Prostate gland (tissue), 2 donors: ENCODE measurements at regions not wholly inside any gene's neighbourhood (a gene's known extent, or its start where the extent isn't known, plus 50 kb on each side); places are given as distances from the start of the nearest gene placed in this dataset.

ENCODE experiments used
- DNase-seq: peaks from one replicate; pipeline ENCODE4 v3.0.0-alpha.2; 2019; ENCODE audit warnings: low spot score
- H3K27ac ChIP-seq, 2 donors: fragments of 200-600 bp; sonication (generic); 2 replicates each; pipeline ENCODE4 v1.5.1; 2017 to 2019
- H3K27me3 ChIP-seq: fragments of 200-600 bp; sonication (generic); replicated peaks from 2 replicates; pipeline ENCODE4 v1.5.1; 2019; ENCODE audit not compliant: insufficient read depth
- H3K36me3 ChIP-seq, 2 donors: fragments of 200-600 bp; sonication (generic); 1 replicate in 1 of 2; 2 replicates in 1 of 2; pipeline versions ENCODE4 v1.5.1 to v1.8.1; 2017 to 2019
- H3K4me1 ChIP-seq: fragments of 200-600 bp; sonication (generic); replicated peaks from 2 replicates; pipeline ENCODE4 v1.5.1; 2019
- H3K4me3 ChIP-seq, 2 donors: fragments of 200-600 bp; sonication (generic); 2 replicates each; pipeline ENCODE4 v1.5.1; 2017 to 2019
- H3K9me3 ChIP-seq: fragments of 200-600 bp; sonication (generic); 2 replicates; pipeline ENCODE4 v1.5.1; 2017
- CTCF ChIP-seq, 4 experiments: fragments of 200-600 bp in 2 of 4; fragments of 450-650 bp in 2 of 4; sonication (generic) in 2 of 4; IDR thresholded peaks; 1 replicate in 3 of 4; 2 replicates in 1 of 4; pipeline ENCODE4 v1.5.1; 2016 to 2019; ENCODE audit warnings: antibody characterized with exemption in 4 of 4, mild to moderate bottlenecking in 2 of 4, moderate library complexity in 2 of 4
- POLR2A ChIP-seq: fragments of 450-650 bp; IDR thresholded peaks from one replicate; pipeline ENCODE4 v1.6.1; 2016; ENCODE audit warnings: antibody characterized with exemption, mild to moderate bottlenecking
- POLR2AphosphoS5 ChIP-seq: sonication (generic); formaldehyde crosslinking; IDR thresholded peaks from one replicate; pipeline ENCODE4 v1.6.1; 2017; ENCODE audit warnings: antibody characterized with exemption
- WGBS: methylation state at CpG from one replicate; pipeline ENCODE4 v1.1.5; 2018; 5-methylcytosine and 5-hydroxymethylcytosine counted together
- intact Hi-C: fragments of 100-400 bp; cut with DNase I; formaldehyde crosslinking; loops from one replicate; pipeline ENCODE4 v1.14.2; 2022

GRCh38 chr5:124839371-124839998, 93.0 kb upstream of the ZNF608 start:
- no peaks in the 10 kb centered on the region for H3K4me1 ChIP-seq
- TF ChIP-seq CTCF (IDR thresholded peaks at IDR 0.05): no peak
- no peak for TF ChIP-seq POLR2AphosphoS5
- TF ChIP-seq POLR2A: no peak

DNA sequence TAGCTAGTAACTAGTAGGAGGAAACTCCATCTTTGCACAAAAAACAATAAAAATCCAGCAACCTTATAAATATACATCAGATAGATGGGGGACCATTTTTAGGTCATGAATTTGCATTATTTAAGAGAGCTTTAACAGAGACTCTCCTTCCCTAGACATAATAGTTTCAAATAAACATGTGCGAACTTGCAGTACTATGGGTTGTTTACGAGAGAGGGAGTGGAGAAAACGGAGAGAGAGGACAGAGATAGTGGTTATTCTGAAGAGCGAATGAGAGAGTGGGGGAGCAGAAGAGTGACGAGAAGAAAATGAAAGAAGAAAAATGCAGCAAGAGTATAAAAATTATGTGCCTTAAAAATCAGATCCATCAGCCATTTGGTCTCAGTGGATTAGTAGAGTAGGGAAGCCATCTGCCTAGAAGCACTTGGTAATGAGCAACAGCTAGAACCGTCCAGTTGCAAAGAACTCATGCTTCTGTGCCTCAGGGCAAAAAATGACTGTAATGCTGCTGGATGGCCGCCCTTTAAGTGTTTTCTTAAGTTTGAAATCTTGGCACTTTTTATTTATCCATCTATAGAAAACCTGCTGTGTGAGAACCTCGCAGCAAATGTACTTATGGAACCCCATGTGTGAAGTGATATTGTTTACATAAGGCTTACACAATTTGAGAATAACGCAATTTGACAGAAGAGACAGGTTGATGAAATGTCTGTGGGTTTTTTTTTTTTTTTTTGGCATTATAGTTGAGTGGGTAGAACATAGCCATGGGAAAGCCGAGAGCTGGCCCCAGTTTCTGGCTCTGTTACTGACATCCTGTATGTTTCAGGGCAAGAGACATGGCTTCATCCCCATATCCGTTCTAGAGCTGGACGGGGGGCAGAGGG, 95.6 kb upstream of the ZNF608 start:
- H3K9me3 ChIP-seq: no peaks in the 10 kb centered on the region
- no peak overlapping the region for H3K27ac ChIP-seq
- H3K27me3 ChIP-seq: no peaks in the 10 kb centered on the region
- no peaks in the 10 kb centered on the region for H3K4me1 ChIP-seq
- intact Hi-C loops: no loop called here
- H3K36me3 ChIP-seq: no peaks in the 10 kb centered on the region
- DNase-seq: peak; percentile 31
- 49% methylated on average over 12 of the region's 12 CpGs for WGBS
- no peak for TF ChIP-seq POLR2AphosphoS5
- TF ChIP-seq CTCF (IDR thresholded peaks at IDR 0.05): no peak
- TF ChIP-seq POLR2A: no peak
- no peak overlapping the region for H3K4me3 ChIP-seq

More at GRCh38 chr5:124839371-124839998, 93.0 kb upstream of the ZNF608 start:
- intact Hi-C loops: no loop called here
- Histone ChIP-seq H3K27ac (no peak overlapping the region), H3K27me3 (no peaks in the 10 kb centered on the region), H3K36me3 (no peaks in the 10 kb centered on the region), H3K9me3 (no peaks in the 10 kb centered on the region), H3K4me3 (no peak overlapping the region)
- no peak for DNase-seq

DNA sequence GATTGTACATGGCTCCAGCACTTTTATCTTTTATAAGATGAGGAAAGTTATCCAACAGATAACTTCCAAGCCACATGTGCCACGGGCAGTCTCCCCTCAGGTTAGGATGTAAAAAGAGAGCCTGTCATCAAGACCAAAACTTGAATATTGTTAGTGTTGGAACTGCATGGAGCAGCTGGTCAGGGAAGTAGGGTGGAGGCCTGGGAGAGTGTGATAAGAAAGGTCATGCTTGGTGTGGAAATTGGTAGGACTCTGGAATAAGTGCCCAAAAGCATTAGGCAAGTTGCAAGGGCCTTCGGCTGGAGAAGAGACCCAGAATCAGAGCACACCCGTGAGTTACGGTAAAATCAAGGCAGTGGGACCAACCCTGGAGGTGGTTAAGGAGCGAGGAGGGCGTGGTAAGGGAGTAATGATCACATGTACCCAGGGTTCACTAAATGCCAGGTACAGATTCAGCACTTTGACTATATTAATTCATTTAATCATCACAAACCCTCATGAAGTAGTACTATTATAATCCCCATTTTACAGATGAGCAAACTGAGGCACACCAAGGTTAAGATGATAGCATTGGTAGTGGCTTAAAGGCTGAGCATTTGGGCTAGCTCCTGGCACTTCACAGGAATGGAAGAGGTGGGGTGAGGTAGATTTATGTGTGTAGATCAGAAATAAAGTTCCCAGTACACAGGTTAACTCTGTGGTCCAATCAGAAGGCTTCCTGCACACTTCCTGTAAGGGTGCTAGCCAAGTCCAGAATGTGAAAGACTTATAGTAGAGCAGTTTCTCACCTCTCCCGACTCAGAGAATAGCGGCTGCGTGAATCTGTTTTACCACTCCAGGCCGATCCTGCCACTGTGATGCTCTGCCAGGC, 96.5 kb upstream of the ZNF608 start:
- Histone ChIP-seq H3K4me1 (no peaks in the 10 kb centered on the region), H3K27ac (no peak overlapping the region), H3K36me3 (no peaks in the 10 kb centered on the region), H3K27me3 (no peaks in the 10 kb centered on the region), H3K9me3 (no peaks in the 10 kb centered on the region), H3K4me3 (no peak overlapping the region)
- 87% methylated on average over 10 of the region's 10 CpGs for WGBS
- intact Hi-C loops: no loop called here
- no peak for TF ChIP-seq POLR2AphosphoS5
- no peak for TF ChIP-seq CTCF (IDR thresholded peaks at IDR 0.05)
- TF ChIP-seq POLR2A: no peak
- DNase-seq: no peak

- intact Hi-C loops: no loop called here
- DNase-seq: no peak
Measured at GRCh38 chr5:124843596-124843899, 97.1 kb upstream of the ZNF608 start.

More at GRCh38 chr5:124843596-124843899, 97.1 kb upstream of the ZNF608 start:
- TF ChIP-seq POLR2A (no peak), POLR2AphosphoS5 (no peak), CTCF (IDR thresholded peaks at IDR 0.05) (no peak)
- WGBS: 59% methylated on average over 4 of the region's 4 CpGs
- Histone ChIP-seq H3K27ac (no peak overlapping the region), H3K4me1 (no peaks in the 10 kb centered on the region), H3K4me3 (no peak overlapping the region), H3K27me3 (no peaks in the 10 kb centered on the region), H3K36me3 (no peaks in the 10 kb centered on the region), H3K9me3 (no peaks in the 10 kb centered on the region)
